ENCODE measurements at regions not wholly inside any gene's neighbourhood (a gene's known extent, or its start where the extent isn't known, plus 50 kb on each side); places are given as distances from the start of the nearest gene placed in this dataset.

DNA sequence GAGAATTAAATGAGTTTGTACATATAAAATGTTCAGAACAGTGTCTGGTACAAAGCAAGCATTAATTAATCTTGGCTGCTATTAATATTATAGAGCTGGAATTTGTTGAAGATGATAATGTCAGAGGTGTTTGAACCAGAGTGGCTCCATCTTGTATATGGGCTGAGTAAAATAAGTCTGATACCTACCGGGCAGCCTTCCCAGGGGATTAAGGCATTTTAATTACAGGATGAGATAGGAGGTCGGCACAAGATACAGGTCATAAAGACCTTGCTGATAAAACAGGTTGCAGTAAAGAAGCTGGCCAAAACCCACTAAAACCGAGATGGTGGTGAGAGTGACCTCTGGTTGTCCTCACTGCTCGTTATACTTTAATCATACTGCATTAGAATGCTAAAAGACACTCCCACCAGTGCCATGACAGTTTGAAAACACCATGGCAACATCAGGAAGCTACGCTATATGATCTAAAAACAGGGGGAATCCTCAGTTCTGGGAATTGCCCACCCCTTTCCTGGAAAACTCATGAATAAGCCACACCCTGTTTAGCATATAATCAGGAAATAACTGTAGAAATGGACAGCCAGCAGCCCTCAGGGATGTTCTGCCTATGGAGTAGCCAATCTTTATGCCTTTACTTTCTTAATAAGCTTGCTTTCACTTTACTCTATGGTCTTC lies 90.2 kb downstream of the PLK2 start:
- Mint-ChIP-seq H3K27ac (no peak overlapping the region), H3K9me3 (peaks cover 0 to 1% (median 0%) of the 10 kb centered on the region in 3 donors), H3K4me3 (no peak overlapping the region), H3K27me3 (peaks cover 0 to 4% of the 10 kb centered on the region in 2 donors), H3K36me3 (no peaks in the 10 kb centered on the region), H3K4me1 (no peaks in the 10 kb centered on the region)
- ChIA-PET POLR2A (no interaction called here), CTCF (interaction anchor here in 1 of 2 donors (0.7 kb wide), 1 partner anchor 9 kb away, joined by 4 read pairs; no protein-coding TSS in a partner anchor)
- Histone ChIP-seq H3K4me3 (ENCODE audit: control insufficient read depth in 1 of 2, extremely low read depth in 1 of 2, low read length in 1 of 2) (no peak overlapping the region), H3K9me3 (no peaks in the 10 kb centered on the region), H3K27me3 (replicated peaks in 1 of 2; ENCODE audit: control insufficient read depth in 2 of 2, extremely low read depth in 1 of 2, insufficient read depth in 2 of 2, low read length in 1 of 2) (no peaks in the 10 kb centered on the region), H3K4me1 (ENCODE audit: control insufficient read depth in 1 of 2, extremely low read depth in 1 of 2, insufficient read depth in 2 of 2, low read length in 2 of 2) (no peaks in the 10 kb centered on the region), H3K36me3 (ENCODE audit: control insufficient read depth in 2 of 2, extremely low read depth in 1 of 2, insufficient read depth in 1 of 2, low read length in 1 of 2) (no peaks in the 10 kb centered on the region), H3K27ac (ENCODE audit: low read length) (no peak overlapping the region)
- ATAC-seq (replicated peaks in 1 of 4): no peak
- DNase-seq: no peak
- 84% methylated on average over 5 of the region's 5 CpGs for WGBS (ENCODE audit: insufficient coverage)

DNA sequence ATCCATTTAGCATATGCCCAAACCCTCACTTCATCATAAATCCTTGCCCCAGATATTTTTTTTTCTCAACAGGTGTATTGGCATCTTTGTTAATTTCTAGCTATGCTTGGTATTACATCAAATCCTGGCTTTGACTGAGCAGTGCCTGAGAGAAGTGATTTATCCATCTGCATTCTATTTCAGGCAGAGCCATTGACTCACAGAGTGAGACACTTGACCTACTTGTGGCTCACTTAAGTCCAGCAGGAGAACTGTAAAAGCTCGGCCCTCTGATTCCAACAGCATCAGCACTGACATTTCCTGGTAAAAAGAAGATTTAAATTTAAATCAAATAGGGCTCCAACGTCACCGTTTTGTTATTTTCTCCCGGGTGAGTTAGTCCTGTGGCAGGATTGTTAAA lies 93.4 kb downstream of the PLK2 start:
- H3K27me3 Mint-ChIP-seq: peaks cover 0 to 4% of the 10 kb centered on the region in 2 donors
- H3K36me3 Mint-ChIP-seq: no peaks in the 10 kb centered on the region
- ATAC-seq (replicated peaks in 1 of 4) (no peak), DNase-seq (no peak)
- Histone ChIP-seq H3K4me3 (ENCODE audit: control insufficient read depth in 1 of 2, extremely low read depth in 1 of 2, low read length in 1 of 2) (no peak overlapping the region), H3K36me3 (ENCODE audit: control insufficient read depth in 2 of 2, extremely low read depth in 1 of 2, insufficient read depth in 1 of 2, low read length in 1 of 2) (no peaks in the 10 kb centered on the region), H3K27me3 (replicated peaks in 1 of 2; ENCODE audit: control insufficient read depth in 2 of 2, extremely low read depth in 1 of 2, insufficient read depth in 2 of 2, low read length in 1 of 2) (no peaks in the 10 kb centered on the region), H3K27ac (ENCODE audit: low read length) (no peak overlapping the region), H3K4me1 (ENCODE audit: control insufficient read depth in 1 of 2, extremely low read depth in 1 of 2, insufficient read depth in 2 of 2, low read length in 2 of 2) (no peaks in the 10 kb centered on the region), H3K9me3 (no peaks in the 10 kb centered on the region)
- H3K4me1 Mint-ChIP-seq: no peaks in the 10 kb centered on the region
- no peaks in the 10 kb centered on the region for H3K9me3 Mint-ChIP-seq
- ChIA-PET CTCF (no interaction called here), POLR2A (no interaction called here)
- WGBS (ENCODE audit: insufficient coverage): no CpG with 5 or more reads among the region's 4 CpGs
- H3K4me3 Mint-ChIP-seq: no peak overlapping the region
- H3K27ac Mint-ChIP-seq: no peak overlapping the region

DNA sequence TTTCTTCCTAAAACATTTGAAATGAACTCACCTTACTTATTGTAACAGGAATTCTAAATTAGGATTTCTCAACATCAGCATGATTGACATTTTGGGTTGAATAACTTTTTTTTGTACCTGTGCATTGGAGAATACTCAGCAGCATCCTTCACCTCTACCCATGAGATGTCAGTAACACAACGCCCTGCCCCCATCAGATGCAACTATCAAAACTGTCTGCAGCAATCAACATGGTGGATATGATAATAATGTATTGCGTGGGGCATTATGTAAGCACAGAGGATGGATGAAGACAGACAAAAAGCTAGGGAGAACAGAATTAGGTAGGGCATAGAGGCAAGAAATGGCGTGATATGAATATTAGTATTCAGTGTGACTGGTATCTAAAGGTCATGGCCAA lies 94.1 kb downstream of the PLK2 start:
- CTCF ChIA-PET: no interaction called here

DNA sequence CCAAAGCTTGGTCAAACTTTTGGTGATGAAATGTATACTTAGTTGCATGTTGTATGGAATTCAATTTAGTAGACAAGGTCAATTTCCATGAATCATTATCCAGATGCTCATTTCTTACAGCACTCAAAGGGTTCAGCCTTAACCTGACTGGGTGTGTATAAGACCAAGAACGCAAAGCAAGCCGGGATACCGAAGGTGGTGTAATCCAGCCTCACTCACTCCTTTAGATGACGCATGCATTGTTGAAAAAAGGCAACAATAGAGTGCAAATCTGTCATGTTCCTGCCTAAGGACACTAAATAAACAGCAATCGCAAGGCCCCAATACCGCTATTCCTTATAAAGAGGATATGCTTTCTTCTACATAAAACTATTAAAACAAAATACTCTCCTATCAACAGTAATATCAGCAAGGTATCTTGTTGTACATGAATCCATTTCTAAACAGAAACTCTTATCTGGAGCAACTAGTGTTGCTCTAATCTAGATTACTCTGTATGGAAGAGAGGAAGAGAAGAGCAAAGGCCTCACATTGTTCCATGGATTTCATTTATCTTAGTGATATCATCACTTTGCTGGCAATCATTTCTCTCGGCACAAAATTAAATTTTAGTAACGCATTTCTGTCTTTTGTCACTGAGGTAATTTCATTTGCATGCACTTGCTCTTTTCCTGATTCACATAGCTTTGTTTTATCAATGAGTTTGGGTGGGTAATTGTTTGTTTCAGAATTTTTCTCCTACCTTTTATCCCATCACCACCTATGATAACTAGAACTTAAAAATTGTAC lies 96.2 kb downstream of the PLK2 start:
- CTCF ChIA-PET: no interaction called here
- Histone ChIP-seq H3K36me3 (ENCODE audit: control insufficient read depth in 2 of 2, extremely low read depth in 1 of 2, insufficient read depth in 1 of 2, low read length in 1 of 2) (no peaks in the 10 kb centered on the region), H3K9me3 (no peaks in the 10 kb centered on the region), H3K27ac (ENCODE audit: low read length) (no peak overlapping the region), H3K4me3 (ENCODE audit: control insufficient read depth in 1 of 2, extremely low read depth in 1 of 2, low read length in 1 of 2) (no peak overlapping the region), H3K27me3 (replicated peaks in 1 of 2; ENCODE audit: control insufficient read depth in 2 of 2, extremely low read depth in 1 of 2, insufficient read depth in 2 of 2, low read length in 1 of 2) (no peaks in the 10 kb centered on the region), H3K4me1 (ENCODE audit: control insufficient read depth in 1 of 2, extremely low read depth in 1 of 2, insufficient read depth in 2 of 2, low read length in 2 of 2) (no peaks in the 10 kb centered on the region)
- H3K4me1 Mint-ChIP-seq: no peaks in the 10 kb centered on the region
- H3K36me3 Mint-ChIP-seq: no peaks in the 10 kb centered on the region
- ATAC-seq (replicated peaks in 1 of 4) (no peak), DNase-seq (no peak)
- no peak overlapping the region for H3K4me3 Mint-ChIP-seq
- H3K9me3 Mint-ChIP-seq: no peaks in the 10 kb centered on the region
- WGBS (ENCODE audit: insufficient coverage): 96% methylated on average over 4 of the region's 8 CpGs
- POLR2A ChIA-PET: no interaction called here
- H3K27me3 Mint-ChIP-seq: peaks cover 0 to 4% of the 10 kb centered on the region in 2 donors
- no peak overlapping the region for H3K27ac Mint-ChIP-seq

More for the DNA sequence above, 94.1 kb downstream of the PLK2 start:
- DNase-seq: no peak
- Mint-ChIP-seq H3K4me3 (no peak overlapping the region), H3K36me3 (no peaks in the 10 kb centered on the region), H3K9me3 (no peaks in the 10 kb centered on the region), H3K27me3 (peaks cover 0 to 4% of the 10 kb centered on the region in 2 donors), H3K4me1 (no peaks in the 10 kb centered on the region), H3K27ac (no peak overlapping the region)
- POLR2A ChIA-PET: no interaction called here
- no peak for ATAC-seq (replicated peaks in 1 of 4)
- Histone ChIP-seq H3K27me3 (replicated peaks in 1 of 2; ENCODE audit: control insufficient read depth in 2 of 2, extremely low read depth in 1 of 2, insufficient read depth in 2 of 2, low read length in 1 of 2) (no peaks in the 10 kb centered on the region), H3K4me1 (ENCODE audit: control insufficient read depth in 1 of 2, extremely low read depth in 1 of 2, insufficient read depth in 2 of 2, low read length in 2 of 2) (no peaks in the 10 kb centered on the region), H3K4me3 (ENCODE audit: control insufficient read depth in 1 of 2, extremely low read depth in 1 of 2, low read length in 1 of 2) (no peak overlapping the region), H3K9me3 (no peaks in the 10 kb centered on the region), H3K36me3 (ENCODE audit: control insufficient read depth in 2 of 2, extremely low read depth in 1 of 2, insufficient read depth in 1 of 2, low read length in 1 of 2) (no peaks in the 10 kb centered on the region), H3K27ac (ENCODE audit: low read length) (no peak overlapping the region)
- WGBS (ENCODE audit: insufficient coverage): 80% methylated on average over 1 of the region's 3 CpGs

DNA sequence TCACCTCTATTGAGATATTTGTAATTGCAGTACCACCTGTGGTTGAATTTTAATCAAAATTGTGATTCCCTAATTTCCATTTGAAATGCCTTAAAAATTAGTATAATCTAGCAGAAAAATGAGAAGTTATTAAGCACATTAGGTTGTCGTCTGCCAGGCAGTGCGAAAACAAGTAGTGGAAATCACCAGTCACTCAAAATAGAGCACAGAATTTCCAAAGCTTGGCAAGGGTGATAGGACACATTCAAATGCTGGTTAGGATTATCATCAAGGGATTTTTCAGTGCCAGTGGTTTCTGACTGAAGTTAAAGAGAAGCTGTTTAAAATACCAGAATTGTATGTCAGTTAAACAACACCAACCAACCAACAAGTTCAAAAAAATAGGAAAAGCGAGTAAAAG lies 97.8 kb downstream of the PLK2 start:
- H3K36me3 Mint-ChIP-seq: no peaks in the 10 kb centered on the region
- WGBS (ENCODE audit: insufficient coverage): 85% methylated on average over 2 of the region's 3 CpGs
- Histone ChIP-seq H3K27ac (ENCODE audit: low read length) (no peak overlapping the region), H3K36me3 (ENCODE audit: control insufficient read depth in 2 of 2, extremely low read depth in 1 of 2, insufficient read depth in 1 of 2, low read length in 1 of 2) (no peaks in the 10 kb centered on the region), H3K4me1 (ENCODE audit: control insufficient read depth in 1 of 2, extremely low read depth in 1 of 2, insufficient read depth in 2 of 2, low read length in 2 of 2) (no peaks in the 10 kb centered on the region), H3K27me3 (replicated peaks in 1 of 2; ENCODE audit: control insufficient read depth in 2 of 2, extremely low read depth in 1 of 2, insufficient read depth in 2 of 2, low read length in 1 of 2) (no peaks in the 10 kb centered on the region), H3K4me3 (ENCODE audit: control insufficient read depth in 1 of 2, extremely low read depth in 1 of 2, low read length in 1 of 2) (no peak overlapping the region), H3K9me3 (no peaks in the 10 kb centered on the region)
- DNase-seq: no peak
- no peaks in the 10 kb centered on the region for H3K4me1 Mint-ChIP-seq
- ATAC-seq (replicated peaks in 1 of 4): no peak
- ChIA-PET CTCF (no interaction called here), POLR2A (interaction anchor here in 1 of 2 donors (0.6 kb wide), 1 partner anchor 130 kb away, joined by 4 read pairs; no protein-coding TSS in a partner anchor)
- H3K4me3 Mint-ChIP-seq: no peak overlapping the region
- no peaks in the 10 kb centered on the region for H3K9me3 Mint-ChIP-seq
- no peak overlapping the region for H3K27ac Mint-ChIP-seq
- no peaks in the 10 kb centered on the region for H3K27me3 Mint-ChIP-seq

DNA sequence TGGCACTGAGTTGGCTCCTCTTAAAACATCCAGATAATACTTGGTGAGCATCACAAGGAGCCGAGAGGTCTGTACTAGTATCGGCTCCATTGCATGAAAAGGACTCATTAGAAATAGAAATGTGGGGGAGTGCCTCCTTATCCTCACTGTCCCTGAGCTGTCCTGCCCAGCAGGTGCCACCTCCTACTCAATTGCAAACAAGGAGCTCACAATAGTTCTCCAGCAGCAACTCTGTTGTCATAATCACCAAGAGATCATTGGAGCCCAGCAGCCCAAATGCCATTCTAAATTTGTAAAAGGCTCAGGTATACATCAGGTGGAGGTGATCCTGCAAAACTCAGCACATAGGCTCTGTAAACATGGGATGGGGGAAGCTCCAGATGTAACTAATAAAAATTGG lies 99.1 kb downstream of the PLK2 start:
- peaks cover 0 to 2% of the 10 kb centered on the region in 2 donors for H3K27me3 Mint-ChIP-seq
- no peak overlapping the region for H3K4me3 Mint-ChIP-seq
- H3K36me3 ChIP-seq (ENCODE audit: control insufficient read depth in 2 of 2, extremely low read depth in 1 of 2, insufficient read depth in 1 of 2, low read length in 1 of 2): no peaks in the 10 kb centered on the region
- H3K27ac ChIP-seq (ENCODE audit: low read length): no peak overlapping the region
- no peak for ATAC-seq (replicated peaks in 1 of 4)
- no CpG with 5 or more reads among the region's 2 CpGs for WGBS (ENCODE audit: insufficient coverage)
- no peak for DNase-seq
- H3K4me1 Mint-ChIP-seq: no peaks in the 10 kb centered on the region
- H3K4me3 ChIP-seq (ENCODE audit: control insufficient read depth in 1 of 2, extremely low read depth in 1 of 2, low read length in 1 of 2): no peak overlapping the region
- H3K36me3 Mint-ChIP-seq: no peaks in the 10 kb centered on the region
- no peaks in the 10 kb centered on the region for H3K27me3 ChIP-seq (replicated peaks in 1 of 2; ENCODE audit: control insufficient read depth in 2 of 2, extremely low read depth in 1 of 2, insufficient read depth in 2 of 2, low read length in 1 of 2)
- no peaks in the 10 kb centered on the region for H3K4me1 ChIP-seq (ENCODE audit: control insufficient read depth in 1 of 2, extremely low read depth in 1 of 2, insufficient read depth in 2 of 2, low read length in 2 of 2)
- H3K9me3 ChIP-seq: no peaks in the 10 kb centered on the region
- no peak overlapping the region for H3K27ac Mint-ChIP-seq
- POLR2A ChIA-PET: no interaction called here
- no peaks in the 10 kb centered on the region for H3K9me3 Mint-ChIP-seq
- CTCF ChIA-PET: interaction anchor here in 1 of 2 donors (0.5 kb wide), 1 partner anchor 9 kb away, joined by 4 read pairs; no protein-coding TSS in a partner anchor
